ENCODE measurements at regions not wholly inside any gene's neighbourhood (a gene's known extent, or its start where the extent isn't known, plus 50 kb on each side); places are given as distances from the start of the nearest gene placed in this dataset.

DNA sequence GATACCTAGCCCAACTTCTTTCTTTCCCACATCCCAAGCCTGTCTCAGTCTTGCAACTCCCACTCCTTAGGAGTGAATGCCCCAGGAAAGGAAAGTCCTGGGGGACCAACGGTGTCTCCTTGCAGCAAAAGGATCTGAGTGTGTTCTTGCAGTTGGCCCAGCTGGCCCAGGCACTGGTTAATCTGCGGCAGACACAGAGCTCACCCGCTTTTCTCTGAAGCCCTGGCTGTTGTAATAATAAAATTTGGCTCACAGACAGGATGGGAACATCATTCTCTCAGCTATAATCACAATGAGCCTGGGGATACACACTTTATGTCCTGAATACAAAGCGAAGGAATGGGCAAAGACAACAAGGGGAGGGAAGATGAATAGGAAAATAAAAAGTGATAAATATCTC lies 185.6 kb upstream of the ADRA1D start:
- FAIRE-seq: no peak
- no peak for DNase-seq (ENCODE audit: low read depth, low spot score)
- Histone ChIP-seq H3K9me1 (replicated peaks; ENCODE audit: control insufficient read depth, extremely low read depth, insufficient read depth, low read length) (no peaks in the 10 kb centered on the region), H3K27me3 (ENCODE audit: control insufficient read depth in 2 of 2, insufficient read depth in 2 of 2, low read length in 2 of 2) (peaks cover 9 to 11% of the 10 kb centered on the region in 2 experiments), H3K4me3 (replicated peaks in 1 of 3; ENCODE audit: insufficient read depth in 1 of 3, low read depth in 1 of 3, low read length in 3 of 3) (no peak overlapping the region), H3K36me3 (ENCODE audit: control insufficient read depth in 2 of 2, extremely low read depth in 1 of 2, insufficient read depth in 2 of 2, low read length in 2 of 2) (no peaks in the 10 kb centered on the region), H4K20me1 (replicated peaks; ENCODE audit: control insufficient read depth, extremely low read depth, insufficient read depth, low read length) (no peaks in the 10 kb centered on the region), H2AFZ (ENCODE audit: low read depth, low read length) (no peak overlapping the region), H3K9me3 (replicated peaks; ENCODE audit: control insufficient read depth, insufficient read depth, low read length) (no peaks in the 10 kb centered on the region), H3K9ac (replicated peaks; ENCODE audit: extremely low read depth, insufficient read depth, low read length) (no peak overlapping the region), H3K79me2 (ENCODE audit: control insufficient read depth, insufficient read depth, low read length) (no peaks in the 10 kb centered on the region), H3K27ac (ENCODE audit: insufficient read depth, low read depth, low read length) (no peak overlapping the region), H3K4me2 (ENCODE audit: insufficient read depth, low read length) (no peak overlapping the region), H3K4me1 (ENCODE audit: control insufficient read depth, extremely low read depth, insufficient read depth, low read length) (no peaks in the 10 kb centered on the region)
- ChIA-PET CTCF (no interaction called here), POLR2A (no interaction called here)
- BruUV-seq (replicated peaks): no TSS peak
- dilution Hi-C loops (cut with MboI; ENCODE audit: extremely low pct_ligation_motif_present, low sequenced_read_pairs): no loop called here
- TF ChIP-seq EZH2 (IDR thresholded peaks at IDR 0.05; ENCODE audit: borderline replicate concordance, low read depth, low read length, severe bottlenecking): no peak
- TF ChIP-seq, protein P1, sequence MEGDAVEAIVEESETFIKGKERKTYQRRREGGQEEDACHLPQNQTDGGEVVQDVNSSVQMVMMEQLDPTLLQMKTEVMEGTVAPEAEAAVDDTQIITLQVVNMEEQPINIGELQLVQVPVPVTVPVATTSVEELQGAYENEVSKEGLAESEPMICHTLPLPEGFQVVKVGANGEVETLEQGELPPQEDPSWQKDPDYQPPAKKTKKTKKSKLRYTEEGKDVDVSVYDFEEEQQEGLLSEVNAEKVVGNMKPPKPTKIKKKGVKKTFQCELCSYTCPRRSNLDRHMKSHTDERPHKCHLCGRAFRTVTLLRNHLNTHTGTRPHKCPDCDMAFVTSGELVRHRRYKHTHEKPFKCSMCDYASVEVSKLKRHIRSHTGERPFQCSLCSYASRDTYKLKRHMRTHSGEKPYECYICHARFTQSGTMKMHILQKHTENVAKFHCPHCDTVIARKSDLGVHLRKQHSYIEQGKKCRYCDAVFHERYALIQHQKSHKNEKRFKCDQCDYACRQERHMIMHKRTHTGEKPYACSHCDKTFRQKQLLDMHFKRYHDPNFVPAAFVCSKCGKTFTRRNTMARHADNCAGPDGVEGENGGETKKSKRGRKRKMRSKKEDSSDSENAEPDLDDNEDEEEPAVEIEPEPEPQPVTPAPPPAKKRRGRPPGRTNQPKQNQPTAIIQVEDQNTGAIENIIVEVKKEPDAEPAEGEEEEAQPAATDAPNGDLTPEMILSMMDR (IDR thresholded peaks at IDR 0.05; ENCODE audit: extremely low read depth in 1 of 2, insufficient read depth in 1 of 2, low read depth in 1 of 2, low read length in 2 of 2): no peak
- TF ChIP-seq FOS (IDR thresholded peaks at IDR 0.05; ENCODE audit: borderline replicate concordance, insufficient read depth, low read length): no peak
- no peak for TF ChIP-seq JUN (IDR thresholded peaks at IDR 0.05; ENCODE audit: borderline replicate concordance, insufficient read depth, insufficient read length, low read depth)
- TF ChIP-seq POLR2A (IDR thresholded peaks at IDR 0.05; ENCODE audit: low read depth, low read length): no peak
- TF ChIP-seq GATA2 (IDR thresholded peaks at IDR 0.05; ENCODE audit: insufficient read depth, insufficient read length, low read depth, low read length): no peak
- TF ChIP-seq POLR2AphosphoS5 (IDR thresholded peaks at IDR 0.05; ENCODE audit: insufficient read depth, low read depth, low read length): no peak
- intact Hi-C loops (cut with micrococcal nuclease): no loop called here
